HG02642 (cell line): ENCODE measurements at regions not wholly inside any gene's neighbourhood (a gene's known extent, or its start where the extent isn't known, plus 50 kb on each side); places are given as distances from the start of the nearest gene placed in this dataset.
"Not testable (repeated sequence)": the region's sequence is repeated elsewhere in the genome, so short reads cannot be mapped to it uniquely, and the experiment has no call there.

Source experiments
- ATAC-seq: cut with Tn5 transposase; IDR thresholded peaks from one replicate; pipeline ENCODE4 v1.9.1; 2021; ENCODE audit warnings: mild to moderate bottlenecking; ENCODE audit not compliant: unreplicated experiment, poor library complexity

- ATAC-seq = no peak
Measured at GRCh38 chr1:239125893-239126292, 260.5 kb upstream of the CHRM3 start.

- ATAC-seq = no peak
Measured at GRCh38 chr1:239125027-239125426, 261.3 kb upstream of the CHRM3 start.

- ATAC-seq = no peak
Measured at GRCh38 chr1:239123260-239123659, 263.1 kb upstream of the CHRM3 start.

GRCh38 chr1:239112101-239112935, 274.1 kb upstream of the CHRM3 start:
- ATAC-seq = no peak

- no peak for ATAC-seq
Measured at GRCh38 chr1:239107676-239108075, 278.7 kb upstream of the CHRM3 start.

GRCh38 chr1:239106689-239107088, 279.7 kb upstream of the CHRM3 start:
- not testable (repeated sequence) for ATAC-seq

GRCh38 chr1:239098400-239099037, 287.8 kb upstream of the CHRM3 start:
- ATAC-seq = no peak

GRCh38 chr1:239091537-239091936, 294.8 kb upstream of the CHRM3 start:
- no peak for ATAC-seq

GRCh38 chr1:239084459-239085080, 301.8 kb upstream of the CHRM3 start:
- no peak for ATAC-seq

GRCh38 chr1:239081947-239082346, 304.4 kb upstream of the CHRM3 start:
- ATAC-seq = not testable (repeated sequence)

- ATAC-seq = no peak
Measured at GRCh38 chr1:239067480-239067879, 318.9 kb upstream of the CHRM3 start.

- no peak for ATAC-seq
Measured at GRCh38 chr1:239067058-239067457, 319.3 kb upstream of the CHRM3 start.

GRCh38 chr1:239061770-239062169, 324.6 kb upstream of the CHRM3 start:
- ATAC-seq = no peak

- ATAC-seq = no peak
Measured at GRCh38 chr1:239058190-239058589, 328.2 kb upstream of the CHRM3 start.

- ATAC-seq = no peak
Measured at GRCh38 chr1:239056940-239057339, 329.4 kb upstream of the CHRM3 start.

- no peak for ATAC-seq
Measured at GRCh38 chr1:239053279-239053678, 333.1 kb upstream of the CHRM3 start.

GRCh38 chr1:239049571-239049970, 336.8 kb upstream of the CHRM3 start:
- ATAC-seq = no peak

GRCh38 chr1:239044829-239045228, 341.5 kb upstream of the CHRM3 start:
- ATAC-seq = no peak

GRCh38 chr1:239040523-239040922, 345.8 kb upstream of the CHRM3 start:
- ATAC-seq = no peak

GRCh38 chr1:239031310-239031709, 355.1 kb upstream of the CHRM3 start:
- no peak for ATAC-seq

GRCh38 chr1:239025997-239026694, 360.2 kb upstream of the CHRM3 start:
- ATAC-seq = no peak
